GM18873 (cell line): ENCODE measurements at regions not wholly inside any gene's neighbourhood (a gene's known extent, or its start where the extent isn't known, plus 50 kb on each side); places are given as distances from the start of the nearest gene placed in this dataset.
"Not testable (repeated sequence)": the region's sequence is repeated elsewhere in the genome, so short reads cannot be mapped to it uniquely, and the experiment has no call there.

Experiments
- ATAC-seq: cut with Tn5 transposase; IDR thresholded peaks from one replicate; pipeline ENCODE4 v1.9.1; 2021; ENCODE audit warnings: mild to moderate bottlenecking, moderate library complexity, moderate number of reproducible peaks; ENCODE audit not compliant: unreplicated experiment, low FRiP score

- no peak for ATAC-seq
Measured at GRCh38 chr7:109549471-109550193, 980.0 kb downstream of the DNAJB9 start.

- ATAC-seq = no peak
Measured at GRCh38 chr7:109552017-109552416, 982.3 kb downstream of the DNAJB9 start.

DNA sequence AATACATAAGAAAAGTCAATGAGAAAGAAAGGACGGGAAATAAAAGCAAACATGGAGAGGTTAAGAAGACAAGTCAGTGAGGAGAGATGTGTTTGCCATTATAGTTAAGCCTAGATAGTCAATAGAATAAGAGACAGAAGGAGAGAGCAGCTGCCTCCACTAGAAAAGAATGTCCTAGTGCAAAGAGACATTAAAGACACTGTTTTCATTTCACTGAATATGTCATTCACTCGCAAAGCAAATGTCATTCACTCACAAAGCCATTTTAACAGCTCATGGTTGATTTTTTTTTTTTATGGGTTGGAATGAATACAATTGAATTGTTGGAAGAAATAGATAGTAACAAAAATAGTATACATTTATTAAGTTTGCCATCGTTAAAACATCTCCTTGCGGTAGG lies 1007.6 kb downstream of the DNAJB9 start:
- ATAC-seq = no peak

DNA sequence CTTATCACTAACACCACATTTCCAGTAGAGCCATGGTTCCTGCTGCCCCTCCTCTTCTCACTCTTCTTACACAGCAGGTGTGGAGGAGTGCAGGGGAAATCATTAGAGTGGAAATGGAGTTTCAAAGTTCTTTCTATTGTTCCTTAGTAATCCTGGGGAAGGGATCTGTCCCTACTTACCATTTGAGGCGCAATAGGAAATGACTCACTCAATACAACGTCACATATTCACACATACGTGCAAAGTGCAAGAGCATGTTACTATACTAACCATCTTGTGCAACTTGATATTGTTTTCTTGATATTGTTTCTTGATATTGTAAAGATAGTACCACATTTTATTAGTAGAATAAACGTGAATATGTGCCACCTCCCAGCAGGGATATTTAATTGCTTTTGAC lies 1010.2 kb downstream of the DNAJB9 start:
- no peak for ATAC-seq

DNA sequence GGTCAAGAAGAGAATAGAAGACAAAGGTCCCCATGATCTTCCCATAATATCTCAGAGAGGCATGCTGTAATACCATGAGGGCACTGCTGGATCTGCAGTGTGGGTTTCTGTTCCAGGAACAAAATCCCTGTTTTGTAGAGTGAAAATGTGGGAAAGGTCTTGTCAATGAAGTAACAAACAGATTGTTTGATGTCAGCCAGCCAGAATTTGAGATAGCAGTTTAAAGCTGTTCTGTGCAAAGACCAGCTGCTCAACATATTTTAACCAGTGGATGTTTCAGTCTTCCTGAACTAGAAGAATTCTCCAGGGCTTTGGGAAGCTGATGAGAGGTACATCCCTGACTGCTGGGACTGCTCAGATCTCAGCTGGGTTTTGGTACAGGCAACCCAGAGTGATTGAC lies 1012.5 kb downstream of the DNAJB9 start:
- ATAC-seq = no peak

DNA sequence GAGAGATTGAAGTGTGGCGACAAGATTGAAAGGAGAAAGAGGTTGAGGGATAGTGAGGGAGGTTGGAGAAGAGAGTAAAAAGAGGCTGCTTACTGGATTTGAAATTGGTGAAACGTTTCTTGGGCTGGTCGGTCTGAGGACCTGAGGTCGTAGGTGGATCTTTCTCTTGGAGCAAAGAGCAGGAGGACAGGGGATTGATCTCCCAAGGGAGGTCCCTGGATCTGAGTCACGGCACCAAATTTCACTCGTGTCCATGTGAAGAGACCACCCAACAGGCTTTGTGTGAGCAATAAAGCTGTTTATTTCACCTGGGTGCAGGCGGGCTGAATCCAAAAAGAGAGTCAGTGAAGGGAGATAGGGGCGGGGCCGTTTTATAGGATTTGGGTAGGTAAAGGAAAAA lies 1027.3 kb downstream of the DNAJB9 start:
- not testable (repeated sequence) for ATAC-seq

DNA sequence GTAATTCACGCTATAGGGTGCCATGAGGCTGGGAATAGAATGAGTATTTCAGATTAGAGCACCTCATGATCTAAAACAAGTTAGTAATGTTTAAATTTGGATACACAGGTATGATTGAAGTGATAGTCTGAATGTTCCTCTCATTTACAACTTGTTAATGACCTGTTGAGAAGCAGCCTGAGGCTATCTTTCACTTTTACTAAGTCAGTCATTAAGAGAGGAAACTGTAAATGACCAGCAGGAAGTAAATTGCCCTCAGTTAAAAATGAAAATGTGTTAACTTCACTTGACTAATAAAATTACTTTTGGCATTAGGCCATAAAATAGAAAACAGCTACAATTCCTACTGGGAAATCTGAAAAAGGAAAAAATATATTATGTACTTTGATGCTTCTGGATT lies 1042.0 kb downstream of the DNAJB9 start:
- no peak for ATAC-seq

DNA sequence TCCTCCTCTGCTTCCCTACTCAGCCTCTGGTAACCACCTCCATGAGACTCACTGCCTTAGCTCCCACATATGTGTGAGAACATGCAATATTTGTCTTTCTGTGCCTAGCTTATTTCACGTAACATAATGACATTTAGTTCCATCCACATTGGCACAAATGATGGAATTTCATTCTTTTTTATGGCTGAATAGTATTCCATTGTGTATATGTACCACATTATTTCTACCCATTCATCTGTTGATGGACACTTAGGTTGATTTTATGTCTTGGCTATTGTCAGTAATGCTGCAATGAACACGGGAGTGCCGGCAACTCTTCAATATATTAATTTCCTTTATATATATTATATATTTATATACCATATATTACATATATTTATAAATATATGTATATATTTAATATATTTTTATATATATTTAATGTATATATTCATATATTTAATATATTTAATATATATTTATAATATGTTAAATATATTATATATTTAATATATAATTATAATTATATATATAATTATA lies 1046.9 kb downstream of the DNAJB9 start:
- ATAC-seq = no peak

DNA sequence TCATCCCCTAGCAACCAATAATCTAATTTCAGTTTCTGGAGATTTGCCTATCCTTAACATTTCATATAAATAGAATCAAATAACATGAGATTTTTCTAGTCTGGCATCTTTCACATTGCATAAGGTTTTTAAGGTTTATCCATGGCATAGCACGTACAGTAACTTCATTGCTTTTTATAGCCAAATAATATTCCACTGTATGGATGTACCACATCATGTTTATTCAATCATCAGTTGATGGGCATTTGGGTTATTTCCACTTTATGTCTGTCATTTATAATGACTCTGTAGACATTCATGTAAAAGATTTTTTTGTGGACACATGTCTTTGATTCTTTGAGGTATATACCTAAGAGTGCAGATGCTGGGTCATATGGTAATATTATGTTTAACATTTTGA lies 1052.6 kb downstream of the DNAJB9 start:
- ATAC-seq = no peak

DNA sequence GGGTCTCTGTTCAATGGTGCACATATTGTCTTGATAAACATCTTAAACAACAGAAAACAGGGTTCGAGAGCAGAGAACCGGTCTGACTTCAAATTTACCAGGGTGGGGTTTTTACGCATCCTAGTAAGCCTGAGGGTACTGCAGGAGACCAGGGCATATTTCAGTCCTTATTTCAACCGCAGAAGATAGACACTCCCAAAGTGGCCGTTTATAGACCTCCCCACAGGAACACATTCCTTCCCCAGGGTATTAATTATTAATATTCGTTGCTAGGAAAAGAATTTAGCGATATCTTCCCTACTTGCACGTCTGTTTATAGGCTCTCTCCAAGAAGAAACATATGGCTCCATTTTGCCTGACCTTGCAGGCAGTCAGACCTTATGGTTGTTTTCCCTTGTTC lies 1063.2 kb downstream of the DNAJB9 start:
- ATAC-seq = not testable (repeated sequence)

DNA sequence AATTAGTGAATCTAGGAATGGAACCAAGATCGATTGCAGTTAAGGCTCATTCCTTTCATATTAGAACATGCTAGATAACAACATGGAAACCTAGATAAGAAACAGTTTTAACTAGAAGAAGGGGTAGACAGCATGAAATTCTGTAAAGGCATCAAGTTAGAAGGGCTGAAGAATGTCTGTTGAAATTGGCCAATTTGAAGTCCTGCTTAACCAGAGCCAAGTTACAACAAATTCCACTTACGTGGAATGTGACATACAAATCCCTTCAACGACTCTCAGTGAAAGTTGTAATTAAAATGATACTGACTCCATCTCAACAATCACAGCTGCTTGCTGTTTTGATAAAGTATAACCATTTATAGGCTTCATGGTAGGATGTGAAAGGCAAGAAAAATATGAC lies 1065.7 kb downstream of the DNAJB9 start:
- ATAC-seq = no peak

GRCh38 chr7:109637428-109637990 lies 1067.8 kb downstream of the DNAJB9 start:
- no peak for ATAC-seq

DNA sequence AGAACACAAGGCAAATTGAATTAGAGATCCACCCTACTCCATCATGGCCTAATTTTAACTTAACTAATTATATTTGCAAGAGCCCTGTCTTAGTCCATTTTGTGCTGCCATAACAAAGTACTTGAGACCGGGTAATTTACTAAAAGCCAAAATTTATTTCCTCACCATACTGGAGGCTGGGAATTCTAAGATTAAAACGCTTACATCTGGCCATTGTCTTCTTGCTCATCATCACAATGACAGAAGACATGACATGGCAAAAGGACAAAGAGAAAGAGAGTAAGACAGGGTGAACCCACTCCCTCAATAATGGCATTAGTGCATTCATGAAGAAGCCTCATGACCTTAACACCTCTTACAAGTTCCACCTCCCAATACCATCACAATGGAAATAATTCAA lies 1068.6 kb downstream of the DNAJB9 start:
- ATAC-seq = no peak

DNA sequence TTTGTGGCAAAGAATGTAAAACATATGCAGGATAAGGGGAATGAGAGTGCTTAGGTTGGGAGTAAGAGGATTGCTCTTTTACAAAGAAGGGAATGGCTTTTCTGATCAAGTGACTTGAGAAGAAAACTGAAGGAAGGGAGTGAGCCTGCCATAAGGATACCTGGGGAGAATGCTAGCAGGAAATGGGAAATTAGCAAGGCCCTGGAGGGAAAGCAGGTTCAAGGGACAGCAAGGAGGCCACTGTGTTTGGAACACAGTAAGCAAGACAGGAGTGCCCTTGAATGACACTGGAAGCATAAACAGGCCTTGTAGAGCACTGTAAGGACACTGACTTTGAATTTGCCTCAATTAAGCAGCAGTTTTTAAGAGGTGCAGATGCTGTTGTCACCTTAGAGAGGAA lies 1069.9 kb downstream of the DNAJB9 start:
- no peak for ATAC-seq

DNA sequence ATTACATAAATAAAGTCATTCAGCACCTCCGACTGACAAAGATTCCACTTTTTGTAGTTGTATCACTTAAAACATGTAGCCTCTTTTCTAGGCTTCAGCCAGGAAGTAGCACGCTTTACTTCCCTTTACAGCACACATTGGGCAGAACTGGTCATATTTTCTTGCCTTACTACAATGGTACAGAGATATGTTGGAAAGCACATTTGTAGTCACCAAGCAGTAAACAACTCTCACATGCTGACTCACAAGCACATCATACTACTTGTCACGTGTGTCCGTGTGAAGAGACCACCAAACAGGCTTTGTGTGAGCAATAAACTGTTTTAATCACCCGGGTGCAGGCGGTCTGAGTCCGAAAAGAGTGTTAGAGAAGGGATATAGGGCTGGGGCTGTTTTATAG lies 1071.8 kb downstream of the DNAJB9 start:
- no peak for ATAC-seq

DNA sequence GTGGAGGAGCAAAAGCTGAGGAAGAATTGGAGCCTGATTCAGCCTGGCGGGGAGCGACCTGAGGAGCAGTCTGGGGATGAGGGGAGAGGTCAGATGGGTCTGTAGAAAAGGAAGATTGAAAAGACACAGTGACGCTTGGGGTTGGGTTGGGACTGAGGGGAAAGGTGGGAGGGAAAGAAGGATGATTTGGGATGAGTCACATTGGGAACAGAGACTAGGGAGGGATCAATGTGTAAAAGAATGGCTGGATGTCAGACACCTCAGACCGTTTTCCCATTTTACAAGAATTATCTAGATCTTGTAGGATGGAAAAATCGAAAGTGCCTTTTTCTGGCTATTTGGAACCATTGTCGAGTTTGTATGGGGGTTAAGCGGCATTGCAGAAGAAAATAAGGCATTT lies 1076.5 kb downstream of the DNAJB9 start:
- no peak for ATAC-seq

GRCh38 chr7:109646594-109646993 lies 1076.9 kb downstream of the DNAJB9 start:
- ATAC-seq = not testable (repeated sequence)

- not testable (repeated sequence) for ATAC-seq
Measured at GRCh38 chr7:109647263-109647662, 1077.6 kb downstream of the DNAJB9 start.

DNA sequence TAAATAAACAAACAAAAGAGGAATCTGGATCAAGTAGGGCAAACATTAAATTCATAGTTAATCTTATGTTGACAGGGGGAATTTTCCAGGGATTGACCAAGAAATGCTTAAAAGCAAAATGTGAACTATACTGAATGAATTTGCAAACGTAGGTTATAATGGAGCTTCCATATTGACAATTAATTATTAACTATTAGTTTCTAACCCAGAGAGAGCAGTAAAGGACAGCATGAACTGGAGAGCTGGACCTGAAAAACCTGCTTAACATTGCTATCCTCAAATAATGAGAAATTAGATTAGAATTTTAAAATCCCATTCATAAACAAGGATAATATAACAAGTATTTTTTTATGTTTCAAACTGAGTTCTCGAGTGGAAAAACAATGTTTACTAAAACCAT lies 1089.6 kb downstream of the DNAJB9 start:
- ATAC-seq = no peak

- no peak for ATAC-seq
Measured at GRCh38 chr7:109660401-109660800, 1090.7 kb downstream of the DNAJB9 start.

GRCh38 chr7:109663806-109664205 lies 1094.1 kb downstream of the DNAJB9 start:
- ATAC-seq = no peak

DNA sequence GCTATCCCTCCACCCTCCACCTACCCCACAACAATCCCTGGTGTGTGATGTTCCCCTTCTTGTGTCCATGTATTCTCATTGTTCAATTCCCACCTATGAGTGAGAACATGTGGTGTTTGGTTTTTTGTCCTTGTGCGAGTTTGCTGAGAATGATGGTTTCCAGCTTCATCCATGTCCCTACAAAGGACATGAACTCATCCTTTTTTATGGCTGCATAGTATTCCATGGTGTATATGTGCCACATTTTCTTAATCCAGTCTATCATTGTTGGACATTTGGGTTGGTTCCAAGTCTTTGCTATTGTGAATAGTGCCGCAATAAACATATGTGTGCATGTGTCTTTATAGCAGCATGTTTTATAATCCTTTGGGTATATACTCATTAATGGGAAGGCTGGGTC lies 1117.6 kb downstream of the DNAJB9 start:
- not testable (repeated sequence) for ATAC-seq
